ENCODE measurements at regions not wholly inside any gene's neighbourhood (a gene's known extent, or its start where the extent isn't known, plus 50 kb on each side); places are given as distances from the start of the nearest gene placed in this dataset.

- no peak for TF ChIP-seq CTCF (conservative IDR thresholded peaks at IDR 0.05)
- no peak overlapping the region for H3K9ac ChIP-seq (ENCODE audit: extremely low read depth, insufficient read length, low read length)
- no peak overlapping the region for H2AFZ ChIP-seq (ENCODE audit: low read length)
- Mint-ChIP-seq H3K36me3 (ENCODE audit: insufficient read depth in 1 of 3, low read depth in 3 of 3) (no peaks in the 10 kb centered on the region), H3K4me3 (no peak overlapping the region), H3K27ac (no peak overlapping the region), H3K27me3 (ENCODE audit: low read depth) (no peaks in the 10 kb centered on the region), H3K9me3 (no peaks in the 10 kb centered on the region), H3K4me1 (peaks cover 2 to 6% of the 10 kb centered on the region in 2 experiments; a peak in 3 of 4 replicates)
- no peak overlapping the region for H4K8ac ChIP-seq (replicated peaks; ENCODE audit: insufficient read length, low read depth, low read length)
- H2BK15ac ChIP-seq (ENCODE audit: low read depth, low read length), result no peak overlapping the region
- no peak overlapping the region for H3K56ac ChIP-seq (ENCODE audit: insufficient read length, low read depth, low read length)
- H4K20me1 ChIP-seq (ENCODE audit: control insufficient read depth, insufficient read depth, insufficient read length), result no peaks in the 10 kb centered on the region
- H2BK20ac ChIP-seq (ENCODE audit: low read depth, low read length, poor library complexity, severe bottlenecking), result no peak overlapping the region
- H3K18ac ChIP-seq (ENCODE audit: insufficient read length, low read depth, low read length), result no peak overlapping the region
- no peak overlapping the region for H3K14ac ChIP-seq (ENCODE audit: insufficient read depth, low read length)
- no peak overlapping the region for H2BK12ac ChIP-seq (ENCODE audit: insufficient read length, low read depth, low read length)
- H3K4me2 ChIP-seq (ENCODE audit: insufficient read depth, insufficient read length, low read length), result no peak overlapping the region
- H3T11ph ChIP-seq (ENCODE audit: low read length), result no peak overlapping the region
- no peak overlapping the region for H3K4ac ChIP-seq (ENCODE audit: low read depth, low read length)
- H3K79me1 ChIP-seq (ENCODE audit: insufficient read depth, low read depth, low read length, poor library complexity, severe bottlenecking), result no peaks in the 10 kb centered on the region
- H4K91ac ChIP-seq (ENCODE audit: insufficient read length, low read depth, low read length), result no peak overlapping the region
- WGBS (ENCODE audit: extremely low coverage, insufficient read length, low lambda C conversion rate), result no CpG with 5 or more reads among the region's 6 CpGs
- no peaks in the 10 kb centered on the region for H3K23me2 ChIP-seq (ENCODE audit: insufficient read length, low read depth, low read length, poor library complexity, severe bottlenecking)
- H3K23ac ChIP-seq (ENCODE audit: insufficient read length, low read depth, low read length), result no peak overlapping the region
- no peak for DNase-seq
- H3K9me3 ChIP-seq (ENCODE audit: control insufficient read depth, low read depth, low read length), result no peaks in the 10 kb centered on the region
- H3K4me1 ChIP-seq (ENCODE audit: insufficient read depth, low read length), result no peaks in the 10 kb centered on the region
- no peaks in the 10 kb centered on the region for H3K27me3 ChIP-seq (ENCODE audit: insufficient read depth, low read length)
- H3K79me2 ChIP-seq (ENCODE audit: insufficient read depth, low read length), result no peaks in the 10 kb centered on the region
- H2AK5ac ChIP-seq (ENCODE audit: insufficient read length, low read length), result no peak overlapping the region
- no peak overlapping the region for H2BK120ac ChIP-seq (ENCODE audit: low read depth, low read length, poor library complexity, severe bottlenecking)
- H3K27ac ChIP-seq (ENCODE audit: insufficient read length, low read depth, low read length), result no peak overlapping the region
- H4K5ac ChIP-seq (ENCODE audit: insufficient read length, low read depth, low read length), result no peak overlapping the region
- no peak overlapping the region for H2BK5ac ChIP-seq (ENCODE audit: insufficient read length, low read length)
Measured at GRCh38 chr6:164035900-164036485, 621.5 kb downstream of the QKI start.

Measured in H9 (cell line).